Mesendoderm (in vitro differentiated cells): ENCODE measurements at regions not wholly inside any gene's neighbourhood (a gene's known extent, or its start where the extent isn't known, plus 50 kb on each side); places are given as distances from the start of the nearest gene placed in this dataset.
"Not testable (repeated sequence)": the region's sequence is repeated elsewhere in the genome, so short reads cannot be mapped to it uniquely, and the experiment has no call there.

Experiments used
- DNase-seq: peaks from one replicate; pipeline ENCODE4 v3.0.0; 2013
- H2AK5ac ChIP-seq: 2 replicates; pipeline ENCODE4 v1.6.1; 2013; ENCODE audit warnings: low read length, inconsistent platforms
- H2BK120ac ChIP-seq: 2 replicates; pipeline ENCODE4 v1.6.1; 2013; ENCODE audit warnings: low read depth, mild to moderate bottlenecking, low read length, moderate library complexity, mixed read lengths
- H2BK15ac ChIP-seq: replicated peaks from 2 replicates; pipeline ENCODE4 v1.6.1; 2013; ENCODE audit warnings: low read depth, mild to moderate bottlenecking, moderate library complexity
- H2BK5ac ChIP-seq: 2 replicates; pipeline ENCODE4 v1.6.1; 2013; ENCODE audit warnings: low read length, inconsistent platforms
- H3K18ac ChIP-seq: 2 replicates; pipeline ENCODE4 v1.6.1; 2013; ENCODE audit warnings: mild to moderate bottlenecking, low read length, mixed read lengths
- H3K23ac ChIP-seq: one replicate; pipeline ENCODE4 v1.6.1; 2013; ENCODE audit warnings: low read length
- H3K27ac ChIP-seq: 2 replicates; pipeline ENCODE4 v1.5.1; 2013; ENCODE audit warnings: low read depth, mild to moderate bottlenecking, inconsistent platforms, low read length, moderate library complexity
- H3K27me3 ChIP-seq: 2 replicates; pipeline ENCODE4 v1.6.1; 2013; ENCODE audit warnings: low read length, control low read depth, mild to moderate bottlenecking, inconsistent platforms; ENCODE audit not compliant: insufficient read depth, poor library complexity
- H3K36me3 ChIP-seq: 2 replicates; pipeline ENCODE4 v1.6.1; 2013; ENCODE audit warnings: low read length, inconsistent platforms; ENCODE audit not compliant: control insufficient read depth, insufficient read depth
- H3K4ac ChIP-seq: one replicate; pipeline ENCODE4 v1.6.1; 2013; ENCODE audit warnings: low read depth, mild to moderate bottlenecking, low read length, moderate library complexity
- H3K4me1 ChIP-seq: 2 replicates; pipeline ENCODE4 v1.6.1; 2013; ENCODE audit warnings: low read depth, low read length, inconsistent platforms; ENCODE audit not compliant: control insufficient read depth
- H3K4me2 ChIP-seq: 2 replicates; pipeline ENCODE4 v1.6.1; 2013; ENCODE audit warnings: low read length
- H3K4me3 ChIP-seq: 2 replicates; pipeline ENCODE4 v1.5.1; 2013; ENCODE audit warnings: mild to moderate bottlenecking, low read length
- H3K56ac ChIP-seq: one replicate; pipeline ENCODE4 v1.6.1; 2013; ENCODE audit warnings: low read length
- H3K79me1 ChIP-seq: 2 replicates; pipeline ENCODE4 v1.6.1; 2013; ENCODE audit warnings: low read length, inconsistent platforms
- H3K79me2 ChIP-seq: 2 replicates; pipeline ENCODE4 v1.6.1; 2013; ENCODE audit warnings: mild to moderate bottlenecking, low read length; ENCODE audit not compliant: control insufficient read depth, insufficient read depth
- H3K9ac ChIP-seq: 2 replicates; pipeline ENCODE4 v1.6.1; 2013; ENCODE audit warnings: low read length, inconsistent platforms
- H4K5ac ChIP-seq: one replicate; pipeline ENCODE4 v1.6.1; 2013; ENCODE audit warnings: low read length
- H4K8ac ChIP-seq: one replicate; pipeline ENCODE4 v1.6.1; 2013; ENCODE audit warnings: low read depth, mild to moderate bottlenecking, control low read depth, low read length, moderate library complexity
- WGBS: extraction: QIAGEN DNeasy Blood & Tissue Kit; methylation state at CpG from one replicate; pipeline ENCODE4 v1.1.7; 2013; ENCODE audit warnings: low lambda C conversion rate, missing lambda C conversion rate; ENCODE audit not compliant: insufficient coverage; ENCODE audit errors: extremely low coverage; 5-methylcytosine and 5-hydroxymethylcytosine counted together

DNA sequence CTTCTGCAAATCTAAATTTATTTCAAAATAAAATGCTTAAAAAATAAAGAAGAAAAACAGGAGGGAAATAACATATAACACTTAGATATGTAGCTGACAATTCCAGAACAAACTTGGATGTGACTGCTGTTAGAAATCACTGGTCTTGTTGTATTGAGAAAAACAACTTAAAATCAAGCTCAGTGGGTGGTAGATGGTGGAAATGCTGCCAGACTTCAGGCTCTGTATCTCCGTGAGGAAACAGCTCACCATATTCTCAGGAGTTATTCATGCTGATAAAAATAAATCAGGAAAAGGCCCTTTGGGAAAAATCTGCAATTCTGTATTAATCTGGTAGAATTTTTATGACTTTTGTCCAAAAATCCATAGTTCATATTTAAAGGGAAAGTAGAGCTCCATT, 477.6 kb downstream of the RAP2B start:
- no CpG with 5 or more reads among the region's 1 CpG for WGBS
- H3K4me2 ChIP-seq: no peak overlapping the region
- H2BK120ac ChIP-seq: no peak overlapping the region
- H3K9ac ChIP-seq: no peak overlapping the region
- no peak overlapping the region for H4K5ac ChIP-seq
- H3K79me1 ChIP-seq: no peaks in the 10 kb centered on the region
- no peak overlapping the region for H3K18ac ChIP-seq
- H3K79me2 ChIP-seq: no peaks in the 10 kb centered on the region
- H3K4me1 ChIP-seq: peaks cover 7% of the 10 kb centered on the region
- H2BK15ac ChIP-seq: no peak overlapping the region
- no peak overlapping the region for H3K27ac ChIP-seq
- no peaks in the 10 kb centered on the region for H3K36me3 ChIP-seq
- H2AK5ac ChIP-seq: no peak overlapping the region
- H3K4ac ChIP-seq: no peak overlapping the region
- H3K27me3 ChIP-seq: no peaks in the 10 kb centered on the region
- no peak overlapping the region for H2BK5ac ChIP-seq
- H3K56ac ChIP-seq: no peak overlapping the region
- no peak overlapping the region for H3K23ac ChIP-seq
- DNase-seq: no peak
- no peak overlapping the region for H3K4me3 ChIP-seq
- H4K8ac ChIP-seq: no peak overlapping the region

DNA sequence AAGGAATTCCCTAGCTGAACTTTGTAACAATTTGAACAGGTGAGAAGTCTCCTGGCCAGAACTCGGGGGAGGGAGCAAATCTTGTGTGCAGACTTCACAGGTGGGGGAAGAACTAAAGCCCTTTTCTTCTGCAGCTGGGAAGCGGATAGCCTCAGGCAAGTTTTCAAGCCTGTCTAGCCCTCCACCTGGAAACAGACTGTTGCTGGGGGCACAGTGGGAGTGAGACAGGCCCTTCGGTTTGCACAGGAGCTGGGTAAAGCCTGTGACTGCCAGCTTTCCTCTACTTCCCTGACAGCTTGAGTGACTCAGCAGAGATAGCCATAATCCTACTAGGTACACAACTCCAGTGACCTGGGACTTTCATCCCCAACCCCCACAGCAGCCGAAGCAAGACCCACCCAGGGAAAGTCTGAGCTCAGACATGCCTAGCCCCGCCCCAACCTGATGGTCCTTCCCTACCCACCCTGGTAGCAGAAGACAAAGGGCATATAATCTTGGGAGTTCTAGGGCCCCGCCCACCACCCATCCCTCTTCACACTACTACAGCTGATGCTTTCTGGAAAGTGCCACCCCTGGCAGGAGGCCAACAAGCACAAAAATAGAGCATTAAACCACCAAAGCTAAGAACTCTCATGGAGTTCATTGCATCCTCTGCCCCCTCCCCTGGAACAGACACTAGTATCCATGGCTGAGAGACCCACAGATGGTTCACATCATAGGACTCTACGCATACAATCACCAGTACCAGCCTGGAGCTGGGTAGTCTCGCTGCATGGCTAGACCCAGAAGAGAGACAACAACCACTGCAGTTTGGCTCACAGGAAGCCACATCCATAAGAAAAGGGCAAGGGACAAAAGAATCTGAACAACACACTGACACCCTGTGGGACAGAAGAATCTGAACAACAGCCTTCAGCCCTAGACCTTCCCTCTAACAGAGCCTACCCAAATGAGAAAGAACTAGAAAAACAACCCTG, 479.0 kb downstream of the RAP2B start:
- DNase-seq: peak; percentile 83
- Histone ChIP-seq H2BK5ac (peak overlapping the region; percentile 79), H4K5ac (peak overlapping the region; percentile 52), H3K36me3 (no peaks in the 10 kb centered on the region), H3K56ac (peak overlapping the region; percentile 80), H3K4me3 (no peak overlapping the region), H3K23ac (no peak overlapping the region), H3K79me1 (no peaks in the 10 kb centered on the region), H4K8ac (no peak overlapping the region), H3K27ac (peak overlapping the region; percentile 85), H2AK5ac (no peak overlapping the region), H2BK120ac (peak overlapping the region; percentile 82), H2BK15ac (no peak overlapping the region), H3K4me2 (no peak overlapping the region), H3K18ac (peak overlapping the region; percentile 88), H3K27me3 (no peaks in the 10 kb centered on the region), H3K79me2 (no peaks in the 10 kb centered on the region), H3K4me1 (peaks cover 6% of the 10 kb centered on the region), H3K4ac (peak overlapping the region; percentile 85), H3K9ac (no peak overlapping the region)
- WGBS: no CpG with 5 or more reads among the region's 8 CpGs

DNA sequence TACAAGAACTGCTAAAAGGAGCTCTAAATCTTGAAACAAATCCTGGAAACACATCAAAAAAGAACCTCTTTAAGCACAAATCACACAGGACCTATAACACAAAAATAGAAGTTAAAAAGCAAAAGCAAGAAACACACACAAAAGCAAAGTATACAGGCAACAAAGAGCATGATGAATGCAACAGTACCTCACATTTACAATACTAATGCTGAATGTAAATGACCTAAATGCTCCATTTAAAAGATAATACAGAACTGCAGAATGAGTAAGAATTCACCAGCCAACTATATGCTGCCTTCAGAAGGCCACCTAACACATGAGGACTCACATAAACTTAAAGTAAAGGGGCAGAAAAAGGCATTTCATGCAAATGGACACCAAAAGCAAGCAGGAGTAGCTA, 478.6 kb upstream of the ARHGEF26 start:
- H2AK5ac ChIP-seq, H3K79me1 ChIP-seq, H3K4ac ChIP-seq, H4K5ac ChIP-seq, H3K9ac ChIP-seq, H2BK15ac ChIP-seq, H3K4me3 ChIP-seq, H4K8ac ChIP-seq, H3K4me1 ChIP-seq, H3K27me3 ChIP-seq, DNase-seq, H3K36me3 ChIP-seq, H3K79me2 ChIP-seq, H3K23ac ChIP-seq, H3K27ac ChIP-seq, H3K18ac ChIP-seq, H3K4me2 ChIP-seq, H2BK120ac ChIP-seq: not testable (repeated sequence)
- H3K56ac ChIP-seq: peak overlapping the region; percentile 52
- H2BK5ac ChIP-seq: peak overlapping the region; percentile 87

DNA sequence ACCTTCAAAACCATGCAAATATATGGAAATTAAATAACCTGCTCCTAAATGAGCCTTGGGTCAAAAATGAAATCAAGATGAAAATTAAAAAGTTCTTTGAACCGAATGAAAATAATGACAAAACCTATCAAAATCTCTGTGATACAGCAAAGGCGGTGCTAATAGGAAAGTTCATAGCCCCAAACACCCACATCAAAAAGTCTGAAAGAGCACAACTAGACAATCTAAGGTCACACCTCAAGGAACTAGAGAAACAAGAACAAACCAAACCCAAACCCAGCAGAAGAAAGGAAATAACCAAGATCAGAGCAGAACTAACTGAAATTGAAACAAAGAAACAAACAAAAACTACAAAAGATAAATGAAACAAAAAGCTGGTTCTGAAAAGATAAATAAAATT, 477.7 kb upstream of the ARHGEF26 start:
- not testable (repeated sequence) for H3K4ac ChIP-seq, H3K4me2 ChIP-seq, DNase-seq, H3K79me2 ChIP-seq, H3K23ac ChIP-seq, H3K56ac ChIP-seq, H3K4me3 ChIP-seq, H4K5ac ChIP-seq, H3K4me1 ChIP-seq, H3K36me3 ChIP-seq, H4K8ac ChIP-seq, H2BK120ac ChIP-seq, H3K27me3 ChIP-seq, H2AK5ac ChIP-seq, H3K79me1 ChIP-seq, H2BK15ac ChIP-seq, H3K18ac ChIP-seq, H3K27ac ChIP-seq, H2BK5ac ChIP-seq, H3K9ac ChIP-seq
- WGBS: no CpG with 5 or more reads among the region's 2 CpGs

DNA sequence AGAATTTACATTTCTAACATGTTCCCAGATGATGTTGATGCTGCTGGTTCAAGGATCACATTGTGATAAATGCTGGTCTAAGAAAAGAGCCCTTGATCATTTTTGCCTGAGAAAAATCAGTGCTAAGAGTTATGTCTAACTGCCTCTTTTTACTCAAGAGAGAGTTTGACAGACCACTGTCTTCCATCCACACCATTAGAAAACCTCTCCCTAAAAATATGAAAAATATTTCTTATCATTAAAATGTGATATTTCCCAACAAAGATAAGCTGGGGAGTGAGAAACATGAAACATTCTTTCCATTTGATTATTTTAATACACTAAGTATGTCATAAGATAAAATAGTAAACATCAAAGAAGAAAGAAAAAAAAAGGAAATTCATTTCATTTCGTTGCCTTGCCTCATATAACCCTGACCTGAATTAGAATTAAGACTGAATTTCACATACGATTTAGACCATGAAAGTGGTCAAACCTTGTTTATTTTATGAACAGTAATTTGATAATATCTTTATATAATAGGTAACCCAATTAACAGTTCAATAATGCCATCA, 471.8 kb upstream of the ARHGEF26 start:
- Histone ChIP-seq H3K9ac (no peak overlapping the region), H3K4me1 (no peaks in the 10 kb centered on the region), H3K36me3 (no peaks in the 10 kb centered on the region), H3K79me1 (no peaks in the 10 kb centered on the region), H2BK5ac (no peak overlapping the region), H3K27ac (no peak overlapping the region), H3K4me3 (no peak overlapping the region), H3K23ac (no peak overlapping the region), H3K4me2 (no peak overlapping the region), H3K18ac (no peak overlapping the region), H3K27me3 (no peaks in the 10 kb centered on the region), H4K8ac (no peak overlapping the region), H2BK120ac (no peak overlapping the region), H3K4ac (no peak overlapping the region), H2AK5ac (no peak overlapping the region), H4K5ac (no peak overlapping the region), H2BK15ac (no peak overlapping the region), H3K79me2 (no peaks in the 10 kb centered on the region), H3K56ac (no peak overlapping the region)
- no CpG with 5 or more reads among the region's 2 CpGs for WGBS
- DNase-seq: no peak
